Glomerular visceral epithelial cell (primary cell): ENCODE measurements at regions not wholly inside any gene's neighbourhood (a gene's known extent, or its start where the extent isn't known, plus 50 kb on each side); places are given as distances from the start of the nearest gene placed in this dataset.

Experiments used
- DNase-seq: peaks from one replicate; pipeline ENCODE4 v3.0.0-alpha.2; 2016; ENCODE audit errors: extremely low spot score

DNA sequence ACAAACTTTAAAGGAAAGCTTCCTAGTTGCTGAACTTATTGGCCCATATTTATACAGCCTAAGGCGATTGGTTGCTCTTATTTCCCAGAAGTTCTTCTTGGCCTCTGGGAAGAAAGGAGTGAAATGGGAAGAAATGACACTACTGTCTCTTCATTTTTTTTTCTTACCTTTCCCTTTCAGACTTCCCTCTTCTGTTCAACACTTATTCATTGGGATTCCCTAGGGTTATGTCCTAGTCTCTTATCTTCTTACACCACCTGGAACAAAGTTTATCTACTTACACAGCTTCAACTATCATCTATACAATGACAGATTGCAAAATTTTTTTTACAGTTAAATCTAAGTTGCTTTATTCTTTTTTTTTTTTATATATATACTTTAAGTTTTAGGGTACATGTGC, 68.0 kb downstream of the SNX12 start:
- DNase-seq = no peak

GRCh38 chrX:70998411-70999027, 67.6 kb upstream of the SLC7A3 start:
- DNase-seq = peak; percentile 25

DNA sequence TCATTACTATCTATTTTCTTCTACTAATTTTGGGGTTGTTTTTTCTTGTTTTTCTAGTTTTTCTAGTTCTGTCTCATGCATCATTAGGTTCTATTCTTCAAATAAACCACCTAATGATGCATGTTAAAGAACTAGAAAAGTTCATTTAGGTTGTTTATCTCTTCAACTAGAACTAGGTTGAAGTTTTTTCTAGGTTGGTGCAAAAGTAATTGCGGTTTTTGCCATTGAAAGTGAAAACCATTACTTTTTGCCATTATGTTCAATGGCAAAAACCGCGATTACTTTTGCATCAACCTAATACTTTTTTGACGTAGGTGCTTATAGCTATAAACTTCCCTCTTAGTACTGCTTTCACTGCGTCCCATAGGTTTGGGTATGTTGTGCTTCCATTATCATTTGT, 64.4 kb upstream of the SLC7A3 start:
- DNase-seq = no peak

DNA sequence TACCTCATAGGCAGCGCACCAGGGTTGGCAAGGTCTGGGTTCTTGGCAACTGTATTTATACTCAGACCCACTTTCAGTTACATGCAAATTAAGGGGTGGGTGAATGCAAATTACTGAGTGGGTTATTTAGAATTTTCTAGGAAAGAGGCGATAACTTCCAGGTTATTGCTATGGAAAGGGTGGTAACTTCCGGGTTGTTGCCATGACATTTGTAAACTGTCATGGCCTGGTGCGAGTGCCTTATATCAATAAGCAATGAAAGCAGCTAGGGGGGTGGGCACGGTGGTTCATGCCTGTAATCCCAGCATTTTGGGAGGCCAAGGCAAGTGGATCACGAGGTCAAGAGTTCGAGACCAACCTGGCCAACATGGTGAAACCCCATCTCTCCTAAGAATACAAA, 57.5 kb upstream of the SLC7A3 start:
- no peak for DNase-seq
